ENCODE measurements at regions not wholly inside any gene's neighbourhood (a gene's known extent, or its start where the extent isn't known, plus 50 kb on each side); places are given as distances from the start of the nearest gene placed in this dataset.

- no peak for TF ChIP-seq CTCF (IDR thresholded peaks at IDR 0.05; ENCODE audit: low read depth, low read length)
- Histone ChIP-seq H3K4me1 (ENCODE audit: low read depth) (no peaks in the 10 kb centered on the region), H3K36me3 (no peaks in the 10 kb centered on the region), H3K9me3 (ENCODE audit: low read depth) (no peaks in the 10 kb centered on the region), H3K27ac (no peak overlapping the region), H3K27me3 (no peaks in the 10 kb centered on the region), H3K4me3 (no peak overlapping the region)
- DNase-seq (ENCODE audit: low read depth in 1 of 2, low spot score in 1 of 2) = no peak
These were observed 576.7 kb downstream of the OLFM4 start for GRCh38 chr13:53605326-53605725.

GRCh38 chr13:53612200-53612599, 583.6 kb downstream of the OLFM4 start:
- H3K9me3 ChIP-seq (ENCODE audit: low read depth) = no peaks in the 10 kb centered on the region
- TF ChIP-seq CTCF (IDR thresholded peaks at IDR 0.05; ENCODE audit: low read depth, low read length) = no peak

GRCh38 chr13:53622456-53622855, 593.8 kb downstream of the OLFM4 start:
- Histone ChIP-seq H3K36me3 (no peaks in the 10 kb centered on the region), H3K27ac (no peak overlapping the region), H3K9me3 (ENCODE audit: low read depth) (no peaks in the 10 kb centered on the region), H3K4me1 (ENCODE audit: low read depth) (no peaks in the 10 kb centered on the region), H3K27me3 (no peaks in the 10 kb centered on the region), H3K4me3 (no peak overlapping the region)
- DNase-seq (ENCODE audit: low read depth in 1 of 2, low spot score in 1 of 2) = no peak
- no peak for TF ChIP-seq CTCF (IDR thresholded peaks at IDR 0.05; ENCODE audit: low read depth, low read length)

More at GRCh38 chr13:53612200-53612599, 583.6 kb downstream of the OLFM4 start:
- Histone ChIP-seq H3K27me3 (no peaks in the 10 kb centered on the region), H3K4me3 (no peak overlapping the region), H3K27ac (no peak overlapping the region), H3K4me1 (ENCODE audit: low read depth) (no peaks in the 10 kb centered on the region), H3K36me3 (no peaks in the 10 kb centered on the region)
- DNase-seq (ENCODE audit: low read depth in 1 of 2, low spot score in 1 of 2) = no peak

GRCh38 chr13:53623146-53623545, 594.5 kb downstream of the OLFM4 start:
- no peak overlapping the region for H3K27ac ChIP-seq

GRCh38 chr13:53631511-53631910, 602.9 kb downstream of the OLFM4 start:
- TF ChIP-seq CTCF (IDR thresholded peaks at IDR 0.05; ENCODE audit: low read depth, low read length) = no peak
- H3K27ac ChIP-seq = no peak overlapping the region
- no peak for DNase-seq (ENCODE audit: low read depth in 1 of 2, low spot score in 1 of 2)

More at GRCh38 chr13:53623146-53623545, 594.5 kb downstream of the OLFM4 start:
- Histone ChIP-seq H3K9me3 (ENCODE audit: low read depth) (no peaks in the 10 kb centered on the region), H3K4me1 (ENCODE audit: low read depth) (no peaks in the 10 kb centered on the region), H3K36me3 (no peaks in the 10 kb centered on the region), H3K27me3 (no peaks in the 10 kb centered on the region), H3K4me3 (no peak overlapping the region)
- no peak for DNase-seq (ENCODE audit: low read depth in 1 of 2, low spot score in 1 of 2)
- no peak for TF ChIP-seq CTCF (IDR thresholded peaks at IDR 0.05; ENCODE audit: low read depth, low read length)

GRCh38 chr13:53638040-53638439, 609.4 kb downstream of the OLFM4 start:
- Histone ChIP-seq H3K4me3 (no peak overlapping the region), H3K27ac (no peak overlapping the region), H3K36me3 (no peaks in the 10 kb centered on the region), H3K9me3 (ENCODE audit: low read depth) (no peaks in the 10 kb centered on the region), H3K27me3 (no peaks in the 10 kb centered on the region), H3K4me1 (ENCODE audit: low read depth) (no peaks in the 10 kb centered on the region)
- DNase-seq (ENCODE audit: low read depth in 1 of 2, low spot score in 1 of 2) = no peak
- no peak for TF ChIP-seq CTCF (IDR thresholded peaks at IDR 0.05; ENCODE audit: low read depth, low read length)

More at GRCh38 chr13:53631511-53631910, 602.9 kb downstream of the OLFM4 start:
- no peaks in the 10 kb centered on the region for H3K36me3 ChIP-seq
- H3K9me3 ChIP-seq (ENCODE audit: low read depth) = no peaks in the 10 kb centered on the region
- no peaks in the 10 kb centered on the region for H3K4me1 ChIP-seq (ENCODE audit: low read depth)
- no peaks in the 10 kb centered on the region for H3K27me3 ChIP-seq
- H3K4me3 ChIP-seq = no peak overlapping the region
